Fibroblast of lung (primary cell): ENCODE measurements at regions not wholly inside any gene's neighbourhood (a gene's known extent, or its start where the extent isn't known, plus 50 kb on each side); places are given as distances from the start of the nearest gene placed in this dataset.

Experiments used
- CTCF ChIP-seq, 2 donors: IDR thresholded peaks in 1 of 2; conservative IDR thresholded peaks in 1 of 2; 1 replicate in 1 of 2; 2 replicates in 1 of 2; pipeline ENCODE4 v1.5.1; 2011 to 2012; ENCODE audit warnings: low read length in 2 of 2, control low read depth in 1 of 2, inconsistent platforms in 1 of 2, low read depth in 1 of 2, mild to moderate bottlenecking in 1 of 2
- EZH2 ChIP-seq: IDR thresholded peaks from 2 replicates; pipeline ENCODE4 v1.5.1; 2012; ENCODE audit warnings: low read length, control low read depth, mild to moderate bottlenecking; ENCODE audit errors: missing control alignments

- TF ChIP-seq CTCF (conservative IDR thresholded peaks at IDR 0.05 in 1 of 2, IDR thresholded peaks at IDR 0.05 in 1 of 2; ENCODE audit: low read depth in 1 of 2, low read length in 2 of 2) (no peak), EZH2 (no peak)
These were observed 111.8 kb downstream of the TBXT start for GRCh38 chr6:166055801-166056200.
